HCT116 (cell line): ENCODE measurements at regions not wholly inside any gene's neighbourhood (a gene's known extent, or its start where the extent isn't known, plus 50 kb on each side); places are given as distances from the start of the nearest gene placed in this dataset.

ENCODE experiments used
- ATAC-seq: fragments of 200-7000 bp; cut with Tn5 transposase; 2 replicates; pipeline ENCODE4 v1.9.1; 2020; ENCODE audit warnings: mild to moderate bottlenecking, moderate library complexity
- BruUV-seq: library from RNA; stranded (reverse); fragments of 400-500 nt; replicated peaks from 2 replicates; lab custom pipeline; 2021; lab: Mats Ljungman, UMichigan
- CTCF ChIA-PET: fragments of 300-600 bp; sonication (Branson Sonifier 250); formaldehyde crosslinking; loops from one replicate; lab custom pipeline; 2021; ENCODE audit warnings: antibody characterized with exemption; lab: Charles Lee
- POLR2A ChIA-PET: fragments of 300-600, 350-600 bp; sonication (Branson Sonifier 250); formaldehyde crosslinking; loops from one replicate; lab custom pipeline; 2021; ENCODE audit warnings: antibody characterized with exemption; lab: Charles Lee
- RAD21 ChIA-PET, 2 experiments: fragments of 300-600 bp; sonication (Branson Sonifier 250); formaldehyde crosslinking; loops; one replicate each; lab custom pipeline; 2023; ENCODE audit warnings: low total read pairs in 2 of 2; ENCODE audit not compliant: uncharacterized antibody in 2 of 2, unreplicated experiment in 2 of 2, low non-redundant PET in 1 of 2; lab: Charles Lee
- DNase-seq: peaks from one replicate; pipeline ENCODE4 v3.0.0-alpha.2; 2010; ENCODE audit warnings: low read depth, low spot score
- H2AFZ ChIP-seq: fragments of 200-600 bp; shearing (Covaris generic), sonication (generic); 2 replicates; pipeline ENCODE4 v1.6.1; 2017; ENCODE audit warnings: low read depth, mixed run types, mixed read lengths, antibody characterized with exemption, low read length; ENCODE audit not compliant: poor library complexity, severe bottlenecking
- H3K27ac ChIP-seq: 2 replicates; pipeline ENCODE4 v1.5.1; 2012; ENCODE audit warnings: low read depth, low read length
- H3K27me3 ChIP-seq: fragments of 200-600 bp; sonication (generic); 2 replicates; pipeline ENCODE4 v1.6.1; 2016; ENCODE audit warnings: mixed run types, low read length, mixed read lengths; ENCODE audit not compliant: insufficient read depth
- H3K36me3 ChIP-seq, 2 experiments: fragments of 200-500 bp in 1 of 2; fragments of 200-600 bp in 1 of 2; sonication (Bioruptor generic) in 1 of 2; sonication (generic) in 1 of 2; 2 replicates each; pipeline versions ENCODE4 v1.5.1 to v1.6.1; 2014 to 2016; ENCODE audit warnings: low read length in 2 of 2, inconsistent platforms in 1 of 2, mixed read lengths in 1 of 2, mixed run types in 1 of 2; ENCODE audit not compliant: insufficient read depth in 2 of 2, control insufficient read depth in 1 of 2
- H3K4me1 ChIP-seq, 2 experiments: fragments of 200-600 bp in 1 of 2; sonication (generic) in 1 of 2; 2 replicates each; pipeline versions ENCODE4 v1.5.1 to v1.6.1; 2012 to 2017; ENCODE audit warnings: low read length in 2 of 2, inconsistent platforms in 1 of 2, mild to moderate bottlenecking in 1 of 2, mixed read lengths in 1 of 2, mixed run types in 1 of 2, moderate library complexity in 1 of 2; ENCODE audit not compliant: insufficient read depth in 2 of 2, control insufficient read depth in 1 of 2
- H3K4me2 ChIP-seq: fragments of 200-600 bp; sonication (generic); 2 replicates; pipeline ENCODE4 v1.6.1; 2017; ENCODE audit warnings: mixed run types, low read length, mixed read lengths
- H3K4me3 ChIP-seq, 2 experiments: fragments of 200-600 bp in 1 of 2; sonication (generic) in 1 of 2; replicated peaks in 1 of 2; 2 replicates each; pipeline ENCODE4 v1.5.1; 2011 to 2016; ENCODE audit warnings: low read length in 2 of 2, control low read depth in 1 of 2, low read depth in 1 of 2, mild to moderate bottlenecking in 1 of 2, mixed read lengths in 1 of 2, mixed run types in 1 of 2
- H3K79me2 ChIP-seq: fragments of 200-600 bp; sonication (generic); 2 replicates; pipeline ENCODE4 v1.6.1; 2017; ENCODE audit warnings: mild to moderate bottlenecking, mixed run types, low read length, moderate library complexity, mixed read lengths; ENCODE audit not compliant: insufficient read depth
- H3K9ac ChIP-seq: fragments of 200-600 bp; sonication (generic); 2 replicates; pipeline ENCODE4 v1.6.1; 2016; ENCODE audit warnings: low read length, mixed read lengths
- H3K9me2 ChIP-seq: fragments of 200-600 bp; sonication (generic), shearing (Covaris generic); 2 replicates; pipeline ENCODE4 v1.6.1; 2017; ENCODE audit warnings: mixed run types, mild to moderate bottlenecking, moderate library complexity; ENCODE audit not compliant: insufficient read depth
- H3K9me3 ChIP-seq, 2 experiments: fragments of 200-500 bp in 1 of 2; fragments of 200-600 bp in 1 of 2; sonication (Bioruptor generic) in 1 of 2; sonication (generic) in 1 of 2; 2 replicates each; pipeline ENCODE4 v1.6.1; 2014 to 2017; ENCODE audit warnings: low read length in 2 of 2, mixed read lengths in 2 of 2, inconsistent platforms in 1 of 2, low read depth in 1 of 2, mild to moderate bottlenecking in 1 of 2, mixed run types in 1 of 2, moderate library complexity in 1 of 2; ENCODE audit not compliant: control insufficient read depth in 1 of 2, insufficient read depth in 1 of 2
- H4K20me1 ChIP-seq: fragments of 200-600 bp; sonication (generic), shearing (Covaris generic); 2 replicates; pipeline ENCODE4 v1.6.1; 2017; ENCODE audit warnings: mixed run types, mild to moderate bottlenecking, moderate library complexity; ENCODE audit not compliant: insufficient read depth
- CBX3 ChIP-seq: IDR thresholded peaks from 2 replicates; pipeline ENCODE4 v1.6.1; 2012; ENCODE audit warnings: low read depth
- CEBPB ChIP-seq: IDR thresholded peaks from 2 replicates; pipeline ENCODE4 v1.6.1; 2012; ENCODE audit warnings: low read depth
- EGR1 ChIP-seq: IDR thresholded peaks from 2 replicates; pipeline ENCODE4 v1.6.1; 2012; ENCODE audit warnings: low read depth
- ELF1 ChIP-seq: IDR thresholded peaks from 2 replicates; pipeline ENCODE4 v1.6.1; 2012; ENCODE audit warnings: low read depth, borderline replicate concordance
- EZH2 ChIP-seq: fragments of 200-600 bp; sonication (generic); IDR thresholded peaks from 2 replicates; pipeline ENCODE4 v1.6.1; 2017; ENCODE audit warnings: antibody characterized with exemption, mixed run types
- EZH2phosphoT487 ChIP-seq: fragments of 200-600 bp; IDR thresholded peaks from 2 replicates; pipeline ENCODE4 v1.6.1; 2018; ENCODE audit warnings: antibody characterized with exemption, borderline replicate concordance
- FOSL1 ChIP-seq: IDR thresholded peaks from 2 replicates; pipeline ENCODE4 v1.6.1; 2012; ENCODE audit warnings: low read depth
- JUND ChIP-seq: IDR thresholded peaks from 2 replicates; pipeline ENCODE4 v1.6.1; 2012
- POLR2A ChIP-seq: IDR thresholded peaks from 2 replicates; pipeline ENCODE4 v1.7.0; 2011; ENCODE audit warnings: borderline replicate concordance; ENCODE audit not compliant: insufficient read depth, insufficient read length; ENCODE audit errors: extremely low read depth
- POLR2AphosphoS5 ChIP-seq: IDR thresholded peaks from 2 replicates; pipeline ENCODE4 v1.6.1; 2011; ENCODE audit warnings: mild to moderate bottlenecking, low read depth, low read length, moderate library complexity
- RAD21 ChIP-seq: IDR thresholded peaks from 2 replicates; pipeline ENCODE4 v1.6.1; 2012; ENCODE audit warnings: low read depth, mild to moderate bottlenecking
- SP1 ChIP-seq: IDR thresholded peaks from 2 replicates; pipeline ENCODE4 v1.6.1; 2012; ENCODE audit warnings: low read depth
- SRF ChIP-seq: IDR thresholded peaks from 2 replicates; pipeline ENCODE4 v1.6.1; 2012; ENCODE audit warnings: low read depth
- TCF7L2 ChIP-seq: IDR thresholded peaks from 2 replicates; pipeline ENCODE4 v1.7.0; 2011; ENCODE audit warnings: borderline replicate concordance, inconsistent platforms; ENCODE audit not compliant: insufficient read depth, insufficient read length; ENCODE audit errors: extremely low read depth
- YY1 ChIP-seq: IDR thresholded peaks from 2 replicates; pipeline ENCODE4 v1.6.1; 2011; ENCODE audit warnings: low read length, low read depth, moderate library complexity, mild to moderate bottlenecking; ENCODE audit not compliant: insufficient replicate concordance; ENCODE audit errors: extremely low read depth
- ZFX ChIP-seq: fragments of 450-650 bp; IDR thresholded peaks from 2 replicates; pipeline ENCODE4 v1.6.1; 2017
- ZNF274 ChIP-seq: fragments of 200-500 bp; sonication (Bioruptor generic); IDR thresholded peaks from 2 replicates; pipeline ENCODE4 v1.6.1; 2014; ENCODE audit warnings: mild to moderate bottlenecking, low read depth, low read length, inconsistent platforms
- intact Hi-C: fragments of 100-400 bp; cut with micrococcal nuclease; formaldehyde crosslinking; loops from 2 replicates; pipeline ENCODE4 v1.10.0; 2022
- TF ChIP-seq, protein P1 (sequence below): IDR thresholded peaks from 2 replicates; pipeline ENCODE4 v1.6.1; 2012
- TF ChIP-seq, protein P2 (sequence below): IDR thresholded peaks from 2 replicates; pipeline ENCODE4 v1.6.1; 2012; ENCODE audit warnings: low read depth

DNA sequence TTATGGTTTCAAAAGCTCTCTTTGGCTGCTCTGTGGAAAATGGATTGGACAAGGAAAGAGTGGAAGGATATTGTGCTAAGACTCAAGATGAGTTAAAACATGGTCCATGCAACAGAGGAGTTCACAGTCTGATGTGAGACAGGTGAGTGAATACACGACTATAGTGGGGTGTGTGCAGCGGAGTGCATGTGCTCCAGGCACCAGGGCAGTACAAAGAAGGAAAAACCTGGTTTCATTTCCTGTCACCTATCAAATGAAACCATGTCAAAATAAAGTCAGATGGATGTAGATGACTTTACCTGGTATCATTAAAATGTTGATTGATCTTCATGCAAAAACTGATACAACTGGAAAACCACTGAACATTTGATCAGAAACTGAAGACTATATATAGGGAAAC is 241.0 kb upstream of the RASGEF1B start:
- Histone ChIP-seq H3K4me3 (no peak overlapping the region), H3K4me2 (no peak overlapping the region), H4K20me1 (no peaks in the 10 kb centered on the region), H3K79me2 (no peaks in the 10 kb centered on the region), H3K27me3 (peaks cover 1% of the 10 kb centered on the region; the same call in 1 of the 2 replicates), H3K4me1 (no peaks in the 10 kb centered on the region), H3K9me2 (no peaks in the 10 kb centered on the region), H3K9me3 (no peaks in the 10 kb centered on the region), H2AFZ (no peak overlapping the region), H3K27ac (no peak overlapping the region), H3K36me3 (no peaks in the 10 kb centered on the region), H3K9ac (no peak overlapping the region)
- RAD21 ChIA-PET = no interaction called here
- no peak for TF ChIP-seq EZH2
- no peak for TF ChIP-seq EZH2phosphoT487
- no peak for TF ChIP-seq TCF7L2
- no peak for TF ChIP-seq SRF
- TF ChIP-seq CBX3 = no peak
- no peak for TF ChIP-seq RAD21
- no peak for TF ChIP-seq JUND
- TF ChIP-seq POLR2AphosphoS5 = no peak
- no peak for TF ChIP-seq POLR2A
- TF ChIP-seq, protein P1, sequence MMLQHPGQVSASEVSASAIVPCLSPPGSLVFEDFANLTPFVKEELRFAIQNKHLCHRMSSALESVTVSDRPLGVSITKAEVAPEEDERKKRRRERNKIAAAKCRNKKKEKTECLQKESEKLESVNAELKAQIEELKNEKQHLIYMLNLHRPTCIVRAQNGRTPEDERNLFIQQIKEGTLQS = no peak
- TF ChIP-seq ZFX = no peak
- TF ChIP-seq YY1 = no peak
- no peak for TF ChIP-seq ELF1
- no peak for TF ChIP-seq EGR1
- TF ChIP-seq FOSL1 = no peak
- no peak for TF ChIP-seq CEBPB
- TF ChIP-seq, protein P2, sequence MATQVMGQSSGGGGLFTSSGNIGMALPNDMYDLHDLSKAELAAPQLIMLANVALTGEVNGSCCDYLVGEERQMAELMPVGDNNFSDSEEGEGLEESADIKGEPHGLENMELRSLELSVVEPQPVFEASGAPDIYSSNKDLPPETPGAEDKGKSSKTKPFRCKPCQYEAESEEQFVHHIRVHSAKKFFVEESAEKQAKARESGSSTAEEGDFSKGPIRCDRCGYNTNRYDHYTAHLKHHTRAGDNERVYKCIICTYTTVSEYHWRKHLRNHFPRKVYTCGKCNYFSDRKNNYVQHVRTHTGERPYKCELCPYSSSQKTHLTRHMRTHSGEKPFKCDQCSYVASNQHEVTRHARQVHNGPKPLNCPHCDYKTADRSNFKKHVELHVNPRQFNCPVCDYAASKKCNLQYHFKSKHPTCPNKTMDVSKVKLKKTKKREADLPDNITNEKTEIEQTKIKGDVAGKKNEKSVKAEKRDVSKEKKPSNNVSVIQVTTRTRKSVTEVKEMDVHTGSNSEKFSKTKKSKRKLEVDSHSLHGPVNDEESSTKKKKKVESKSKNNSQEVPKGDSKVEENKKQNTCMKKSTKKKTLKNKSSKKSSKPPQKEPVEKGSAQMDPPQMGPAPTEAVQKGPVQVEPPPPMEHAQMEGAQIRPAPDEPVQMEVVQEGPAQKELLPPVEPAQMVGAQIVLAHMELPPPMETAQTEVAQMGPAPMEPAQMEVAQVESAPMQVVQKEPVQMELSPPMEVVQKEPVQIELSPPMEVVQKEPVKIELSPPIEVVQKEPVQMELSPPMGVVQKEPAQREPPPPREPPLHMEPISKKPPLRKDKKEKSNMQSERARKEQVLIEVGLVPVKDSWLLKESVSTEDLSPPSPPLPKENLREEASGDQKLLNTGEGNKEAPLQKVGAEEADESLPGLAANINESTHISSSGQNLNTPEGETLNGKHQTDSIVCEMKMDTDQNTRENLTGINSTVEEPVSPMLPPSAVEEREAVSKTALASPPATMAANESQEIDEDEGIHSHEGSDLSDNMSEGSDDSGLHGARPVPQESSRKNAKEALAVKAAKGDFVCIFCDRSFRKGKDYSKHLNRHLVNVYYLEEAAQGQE = no peak
- TF ChIP-seq ZNF274 = no peak
- no peak for TF ChIP-seq SP1
- POLR2A ChIA-PET = no interaction called here
- DNase-seq (no peak), ATAC-seq (no peak)
- BruUV-seq = no TSS peak
- intact Hi-C loops = no loop called here
- CTCF ChIA-PET = no interaction called here
